Spleen (tissue), 7 donors: ENCODE measurements at regions not wholly inside any gene's neighbourhood (a gene's known extent, or its start where the extent isn't known, plus 50 kb on each side); places are given as distances from the start of the nearest gene placed in this dataset.

ENCODE experiments used
- POLR2A ChIP-seq, 3 donors: fragments of 450-650 bp; IDR thresholded peaks; one replicate each; pipeline ENCODE4 v1.5.1; 2017; ENCODE audit warnings: antibody characterized with exemption in 3 of 3, mild to moderate bottlenecking in 1 of 3
- POLR2AphosphoS5 ChIP-seq, 3 donors: sonication (generic); formaldehyde crosslinking; IDR thresholded peaks; one replicate each; pipeline ENCODE4 v1.5.1; 2017; ENCODE audit warnings: antibody characterized with exemption in 3 of 3
- TF ChIP-seq, protein P1 (sequence below), 11 experiments: fragments of 200-600 bp in 7 of 11; fragments of 450-650 bp in 4 of 11; sonication (generic) in 4 of 11; IDR thresholded peaks in 8 of 11; conservative IDR thresholded peaks in 3 of 11; 1 replicate in 7 of 11; 2 replicates in 4 of 11; pipeline versions ENCODE4 v1.4.0 to v1.8.0; 2016 to 2021; ENCODE audit warnings: antibody characterized with exemption in 11 of 11, inconsistent platforms in 4 of 11, mild to moderate bottlenecking in 1 of 11
- donor health status: DM: no; HTN: no; CAD: no; lungs with moderate emphysema.
- donor health status: DM: no; HTN: no; CAD: no.
- donor health status: DM: no; HTN: no; CAD: no.

DNA sequence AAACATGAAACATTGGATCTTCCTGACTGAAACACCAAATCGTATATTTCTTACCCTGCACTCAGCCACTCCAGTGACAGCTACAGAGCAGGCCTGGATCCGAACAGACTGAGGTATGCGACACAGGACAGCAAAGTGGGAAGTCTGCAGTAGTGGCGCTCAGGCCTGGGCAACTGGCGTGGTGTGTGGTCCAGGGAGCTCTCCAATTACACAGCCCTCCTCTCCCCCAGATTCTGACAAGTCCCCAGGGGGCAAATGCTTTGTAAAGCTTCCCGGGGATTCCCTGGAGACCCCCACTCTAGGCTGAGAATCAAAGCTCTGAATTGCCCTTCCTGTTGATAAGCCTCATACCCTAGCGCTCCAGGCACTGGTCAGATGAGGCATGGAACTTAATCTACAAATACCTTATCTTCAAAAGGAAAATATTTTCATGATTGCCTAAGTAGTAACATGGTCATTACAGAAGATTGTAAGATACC is 104.8 kb upstream of the ERCC6L2 start:
- TF ChIP-seq, protein P1, sequence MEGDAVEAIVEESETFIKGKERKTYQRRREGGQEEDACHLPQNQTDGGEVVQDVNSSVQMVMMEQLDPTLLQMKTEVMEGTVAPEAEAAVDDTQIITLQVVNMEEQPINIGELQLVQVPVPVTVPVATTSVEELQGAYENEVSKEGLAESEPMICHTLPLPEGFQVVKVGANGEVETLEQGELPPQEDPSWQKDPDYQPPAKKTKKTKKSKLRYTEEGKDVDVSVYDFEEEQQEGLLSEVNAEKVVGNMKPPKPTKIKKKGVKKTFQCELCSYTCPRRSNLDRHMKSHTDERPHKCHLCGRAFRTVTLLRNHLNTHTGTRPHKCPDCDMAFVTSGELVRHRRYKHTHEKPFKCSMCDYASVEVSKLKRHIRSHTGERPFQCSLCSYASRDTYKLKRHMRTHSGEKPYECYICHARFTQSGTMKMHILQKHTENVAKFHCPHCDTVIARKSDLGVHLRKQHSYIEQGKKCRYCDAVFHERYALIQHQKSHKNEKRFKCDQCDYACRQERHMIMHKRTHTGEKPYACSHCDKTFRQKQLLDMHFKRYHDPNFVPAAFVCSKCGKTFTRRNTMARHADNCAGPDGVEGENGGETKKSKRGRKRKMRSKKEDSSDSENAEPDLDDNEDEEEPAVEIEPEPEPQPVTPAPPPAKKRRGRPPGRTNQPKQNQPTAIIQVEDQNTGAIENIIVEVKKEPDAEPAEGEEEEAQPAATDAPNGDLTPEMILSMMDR (IDR thresholded peaks at IDR 0.05 in 8 of 11, conservative IDR thresholded peaks at IDR 0.05 in 3 of 11) = no peak
- TF ChIP-seq POLR2AphosphoS5 (IDR thresholded peaks at IDR 0.05) (no peak), POLR2A (IDR thresholded peaks at IDR 0.05) (no peak)
